ENCODE measurements at regions not wholly inside any gene's neighbourhood (a gene's known extent, or its start where the extent isn't known, plus 50 kb on each side); places are given as distances from the start of the nearest gene placed in this dataset.
"Not testable (repeated sequence)": the region's sequence is repeated elsewhere in the genome, so short reads cannot be mapped to it uniquely, and the experiment has no call there.

- Mint-ChIP-seq H3K4me1 (peaks cover 17% of the 10 kb centered on the region), H3K36me3 (peaks cover 42 to 71% of the 10 kb centered on the region in 2 donors), H3K27ac (peak overlapping the region in 4 of 7 donors; percentile 3 to 54 (median 36)), H3K9me3 (peaks cover 13 to 22% (median 16%) of the 10 kb centered on the region in 7 donors)
- H3K4me3 ChIP-seq (replicated peaks in 1 of 3; ENCODE audit: low read depth in 2 of 3, low read length in 3 of 3); H3K4me1 ChIP-seq (ENCODE audit: control insufficient read depth in 1 of 2, insufficient read depth in 2 of 2, low read length in 2 of 2); H3K4me3 Mint-ChIP-seq; DNase-seq; H3K27ac ChIP-seq (ENCODE audit: low read depth in 1 of 2, low read length in 2 of 2); H3K79me2 ChIP-seq (ENCODE audit: insufficient read depth, low read length); H3K9me3 ChIP-seq (replicated peaks in 1 of 2; ENCODE audit: control insufficient read depth in 1 of 2, insufficient read depth in 1 of 2, low read length in 2 of 2); H3K9ac ChIP-seq (ENCODE audit: insufficient read depth, low read length, poor library complexity, severe bottlenecking); H3K27me3 Mint-ChIP-seq (ENCODE audit: low read depth in 3 of 3); intact Hi-C loops (cut with micrococcal nuclease); H3K4me2 ChIP-seq (replicated peaks; ENCODE audit: extremely low read depth, low read length, poor library complexity, severe bottlenecking); H4K20me1 ChIP-seq (ENCODE audit: insufficient read depth, low read length); H3K27me3 ChIP-seq (ENCODE audit: control insufficient read depth in 2 of 2, insufficient read depth in 2 of 2, low read length in 2 of 2); H2AFZ ChIP-seq (ENCODE audit: insufficient read depth, low read depth, low read length, poor library complexity, severe bottlenecking): not testable (repeated sequence)
- WGBS (ENCODE audit: insufficient coverage) = 98% methylated on average over 14 of the region's 30 CpGs
- H3K36me3 ChIP-seq (replicated peaks in 1 of 2; ENCODE audit: control insufficient read depth in 1 of 2, insufficient read depth in 2 of 2, low read length in 2 of 2) = peaks cover 10 to 29% of the 10 kb centered on the region in 2 donors
Measured at GRCh38 chr16:29203046-29203932, 203.2 kb downstream of the NPIPB11 start.

DNA sequence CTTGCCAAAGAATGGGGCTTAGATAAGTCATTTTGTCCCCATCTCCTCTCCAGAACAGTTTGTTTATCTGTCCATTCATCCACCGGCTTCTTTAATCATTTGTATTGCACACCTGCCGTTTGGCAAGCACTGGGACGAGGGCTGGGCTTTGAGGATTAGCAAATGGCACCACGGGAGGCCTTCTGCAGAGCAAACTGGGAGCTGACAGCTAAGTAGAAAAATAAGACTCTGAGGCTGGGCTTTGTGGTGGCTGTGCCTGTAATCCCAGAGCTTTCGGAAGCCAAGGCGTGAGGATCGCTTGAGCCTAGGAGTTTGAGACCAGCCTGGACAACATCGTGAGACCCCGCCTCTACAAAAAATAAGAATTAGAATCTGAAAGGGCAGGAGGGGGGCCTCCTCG lies 203.9 kb downstream of the NPIPB11 start:
- H3K9me3 ChIP-seq (replicated peaks in 1 of 2; ENCODE audit: control insufficient read depth in 1 of 2, insufficient read depth in 1 of 2, low read length in 2 of 2); H3K79me2 ChIP-seq (ENCODE audit: insufficient read depth, low read length); DNase-seq; H4K20me1 ChIP-seq (ENCODE audit: insufficient read depth, low read length); H3K4me2 ChIP-seq (replicated peaks; ENCODE audit: extremely low read depth, low read length, poor library complexity, severe bottlenecking); H3K4me1 ChIP-seq (ENCODE audit: control insufficient read depth in 1 of 2, insufficient read depth in 2 of 2, low read length in 2 of 2); H2AFZ ChIP-seq (ENCODE audit: insufficient read depth, low read depth, low read length, poor library complexity, severe bottlenecking); intact Hi-C loops (cut with micrococcal nuclease); H3K27me3 ChIP-seq (ENCODE audit: control insufficient read depth in 2 of 2, insufficient read depth in 2 of 2, low read length in 2 of 2); H3K4me3 ChIP-seq (replicated peaks in 1 of 3; ENCODE audit: low read depth in 2 of 3, low read length in 3 of 3); H3K9ac ChIP-seq (ENCODE audit: insufficient read depth, low read length, poor library complexity, severe bottlenecking); H3K4me3 Mint-ChIP-seq; H3K27ac ChIP-seq (ENCODE audit: low read depth in 1 of 2, low read length in 2 of 2); H3K27me3 Mint-ChIP-seq (ENCODE audit: low read depth in 3 of 3): not testable (repeated sequence)
- H3K4me1 Mint-ChIP-seq = peaks cover 17% of the 10 kb centered on the region
- peaks cover 13 to 22% (median 16%) of the 10 kb centered on the region in 7 donors for H3K9me3 Mint-ChIP-seq
- WGBS (ENCODE audit: insufficient coverage) = 96% methylated on average over 8 of the region's 10 CpGs
- H3K36me3 Mint-ChIP-seq = peaks cover 46 to 74% of the 10 kb centered on the region in 2 donors
- peak overlapping the region in 5 of 7 donors; percentile 37 to 75 (median 42) for H3K27ac Mint-ChIP-seq
- peaks cover 10 to 29% of the 10 kb centered on the region in 2 donors for H3K36me3 ChIP-seq (replicated peaks in 1 of 2; ENCODE audit: control insufficient read depth in 1 of 2, insufficient read depth in 2 of 2, low read length in 2 of 2)

- WGBS (ENCODE audit: insufficient coverage) = 85% methylated on average over 4 of the region's 8 CpGs
- H4K20me1 ChIP-seq (ENCODE audit: insufficient read depth, low read length); H3K4me3 Mint-ChIP-seq; intact Hi-C loops (cut with micrococcal nuclease); DNase-seq; H3K27me3 Mint-ChIP-seq (ENCODE audit: low read depth in 3 of 3); H3K9ac ChIP-seq (ENCODE audit: insufficient read depth, low read length, poor library complexity, severe bottlenecking); H2AFZ ChIP-seq (ENCODE audit: insufficient read depth, low read depth, low read length, poor library complexity, severe bottlenecking); H3K4me2 ChIP-seq (replicated peaks; ENCODE audit: extremely low read depth, low read length, poor library complexity, severe bottlenecking); H3K27me3 ChIP-seq (ENCODE audit: control insufficient read depth in 2 of 2, insufficient read depth in 2 of 2, low read length in 2 of 2); H3K4me1 ChIP-seq (ENCODE audit: control insufficient read depth in 1 of 2, insufficient read depth in 2 of 2, low read length in 2 of 2); H3K4me3 ChIP-seq (replicated peaks in 1 of 3; ENCODE audit: low read depth in 2 of 3, low read length in 3 of 3); H3K79me2 ChIP-seq (ENCODE audit: insufficient read depth, low read length); H3K27ac ChIP-seq (ENCODE audit: low read depth in 1 of 2, low read length in 2 of 2); H3K9me3 ChIP-seq (replicated peaks in 1 of 2; ENCODE audit: control insufficient read depth in 1 of 2, insufficient read depth in 1 of 2, low read length in 2 of 2): not testable (repeated sequence)
- peaks cover 13 to 25% (median 16%) of the 10 kb centered on the region in 7 donors for H3K9me3 Mint-ChIP-seq
- H3K4me1 Mint-ChIP-seq = peaks cover 17% of the 10 kb centered on the region
- H3K36me3 ChIP-seq (replicated peaks in 1 of 2; ENCODE audit: control insufficient read depth in 1 of 2, insufficient read depth in 2 of 2, low read length in 2 of 2) = peaks cover 10 to 29% of the 10 kb centered on the region in 2 donors
- peak overlapping the region in 2 of 7 donors; percentile 37 to 75 for H3K27ac Mint-ChIP-seq
- peaks cover 46 to 74% of the 10 kb centered on the region in 2 donors for H3K36me3 Mint-ChIP-seq
Measured at GRCh38 chr16:29202025-29202632, 204.4 kb downstream of the NPIPB11 start.

GRCh38 chr16:29201296-29202024 lies 205.1 kb downstream of the NPIPB11 start:
- H3K27me3 Mint-ChIP-seq (ENCODE audit: low read depth in 3 of 3) = not testable (repeated sequence)

More at GRCh38 chr16:29201296-29202024, 205.1 kb downstream of the NPIPB11 start:
- H3K27ac ChIP-seq (ENCODE audit: low read depth in 1 of 2, low read length in 2 of 2); intact Hi-C loops (cut with micrococcal nuclease); H3K9me3 ChIP-seq (replicated peaks in 1 of 2; ENCODE audit: control insufficient read depth in 1 of 2, insufficient read depth in 1 of 2, low read length in 2 of 2); H3K4me3 ChIP-seq (replicated peaks in 1 of 3; ENCODE audit: low read depth in 2 of 3, low read length in 3 of 3); H4K20me1 ChIP-seq (ENCODE audit: insufficient read depth, low read length); H2AFZ ChIP-seq (ENCODE audit: insufficient read depth, low read depth, low read length, poor library complexity, severe bottlenecking); H3K4me2 ChIP-seq (replicated peaks; ENCODE audit: extremely low read depth, low read length, poor library complexity, severe bottlenecking); H3K4me1 ChIP-seq (ENCODE audit: control insufficient read depth in 1 of 2, insufficient read depth in 2 of 2, low read length in 2 of 2); H3K9ac ChIP-seq (ENCODE audit: insufficient read depth, low read length, poor library complexity, severe bottlenecking); H3K79me2 ChIP-seq (ENCODE audit: insufficient read depth, low read length); DNase-seq; H3K27me3 ChIP-seq (ENCODE audit: control insufficient read depth in 2 of 2, insufficient read depth in 2 of 2, low read length in 2 of 2); H3K4me3 Mint-ChIP-seq: not testable (repeated sequence)
- peaks cover 42 to 69% of the 10 kb centered on the region in 2 donors for H3K36me3 Mint-ChIP-seq
- H3K4me1 Mint-ChIP-seq = peaks cover 17% of the 10 kb centered on the region
- H3K36me3 ChIP-seq (replicated peaks in 1 of 2; ENCODE audit: control insufficient read depth in 1 of 2, insufficient read depth in 2 of 2, low read length in 2 of 2) = peaks cover 10 to 29% of the 10 kb centered on the region in 2 donors
- H3K27ac Mint-ChIP-seq = peak overlapping the region in 2 of 7 donors; percentile 12 to 15
- H3K9me3 Mint-ChIP-seq = peaks cover 6 to 21% (median 10%) of the 10 kb centered on the region in 7 donors
- 97% methylated on average over 11 of the region's 25 CpGs for WGBS (ENCODE audit: insufficient coverage)
